ENCODE measurements at regions not wholly inside any gene's neighbourhood (a gene's known extent, or its start where the extent isn't known, plus 50 kb on each side); places are given as distances from the start of the nearest gene placed in this dataset.

- POLR2A ChIA-PET, result no interaction called here
- DNase-seq (ENCODE audit: low spot score) (no peak), ATAC-seq (no peak)
- Mint-ChIP-seq H3K4me3 (no peak overlapping the region), H3K27me3 (ENCODE audit: low read depth) (no peaks in the 10 kb centered on the region; the same call in 1 of the 2 replicates), H3K36me3 (no peaks in the 10 kb centered on the region), H3K4me1 (no peaks in the 10 kb centered on the region), H3K9me3 (no peaks in the 10 kb centered on the region), H3K27ac (no peak overlapping the region)
- TF ChIP-seq KAT7 (CRISPR knock-in tag; IDR thresholded peaks at IDR 0.05; ENCODE audit: borderline replicate concordance), result no peak
- no peak for TF ChIP-seq ZNF512 (CRISPR knock-in tag; IDR thresholded peaks at IDR 0.05; ENCODE audit: borderline replicate concordance)
- TF ChIP-seq ZNF281 (CRISPR knock-in tag; IDR thresholded peaks at IDR 0.05), result no peak
- TF ChIP-seq SOX15 (CRISPR knock-in tag; IDR thresholded peaks at IDR 0.05), result no peak
- no peak for TF ChIP-seq ATF2 (CRISPR knock-in tag; IDR thresholded peaks at IDR 0.05; ENCODE audit: borderline replicate concordance, low read depth)
- no peak for TF ChIP-seq ELF4 (CRISPR knock-in tag; IDR thresholded peaks at IDR 0.05; ENCODE audit: low read depth)
- TF ChIP-seq NR1H2 (CRISPR knock-in tag; IDR thresholded peaks at IDR 0.05), result no peak
- no peak for TF ChIP-seq ZNF416 (CRISPR knock-in tag; IDR thresholded peaks at IDR 0.05)
- TF ChIP-seq JAZF1 (CRISPR knock-in tag; IDR thresholded peaks at IDR 0.05), result no peak
- TF ChIP-seq, protein P1, sequence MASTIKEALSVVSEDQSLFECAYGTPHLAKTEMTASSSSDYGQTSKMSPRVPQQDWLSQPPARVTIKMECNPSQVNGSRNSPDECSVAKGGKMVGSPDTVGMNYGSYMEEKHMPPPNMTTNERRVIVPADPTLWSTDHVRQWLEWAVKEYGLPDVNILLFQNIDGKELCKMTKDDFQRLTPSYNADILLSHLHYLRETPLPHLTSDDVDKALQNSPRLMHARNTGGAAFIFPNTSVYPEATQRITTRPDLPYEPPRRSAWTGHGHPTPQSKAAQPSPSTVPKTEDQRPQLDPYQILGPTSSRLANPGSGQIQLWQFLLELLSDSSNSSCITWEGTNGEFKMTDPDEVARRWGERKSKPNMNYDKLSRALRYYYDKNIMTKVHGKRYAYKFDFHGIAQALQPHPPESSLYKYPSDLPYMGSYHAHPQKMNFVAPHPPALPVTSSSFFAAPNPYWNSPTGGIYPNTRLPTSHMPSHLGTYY (CRISPR knock-in tag; IDR thresholded peaks at IDR 0.05), result no peak
- no peak for TF ChIP-seq ZNF138 (CRISPR knock-in tag; conservative IDR thresholded peaks at IDR 0.05)
- no peak for TF ChIP-seq HMGA2 (CRISPR knock-in tag; IDR thresholded peaks at IDR 0.05)
- TF ChIP-seq MXD4 (CRISPR knock-in tag; IDR thresholded peaks at IDR 0.05; ENCODE audit: borderline replicate concordance), result no peak
- TF ChIP-seq, protein P2, sequence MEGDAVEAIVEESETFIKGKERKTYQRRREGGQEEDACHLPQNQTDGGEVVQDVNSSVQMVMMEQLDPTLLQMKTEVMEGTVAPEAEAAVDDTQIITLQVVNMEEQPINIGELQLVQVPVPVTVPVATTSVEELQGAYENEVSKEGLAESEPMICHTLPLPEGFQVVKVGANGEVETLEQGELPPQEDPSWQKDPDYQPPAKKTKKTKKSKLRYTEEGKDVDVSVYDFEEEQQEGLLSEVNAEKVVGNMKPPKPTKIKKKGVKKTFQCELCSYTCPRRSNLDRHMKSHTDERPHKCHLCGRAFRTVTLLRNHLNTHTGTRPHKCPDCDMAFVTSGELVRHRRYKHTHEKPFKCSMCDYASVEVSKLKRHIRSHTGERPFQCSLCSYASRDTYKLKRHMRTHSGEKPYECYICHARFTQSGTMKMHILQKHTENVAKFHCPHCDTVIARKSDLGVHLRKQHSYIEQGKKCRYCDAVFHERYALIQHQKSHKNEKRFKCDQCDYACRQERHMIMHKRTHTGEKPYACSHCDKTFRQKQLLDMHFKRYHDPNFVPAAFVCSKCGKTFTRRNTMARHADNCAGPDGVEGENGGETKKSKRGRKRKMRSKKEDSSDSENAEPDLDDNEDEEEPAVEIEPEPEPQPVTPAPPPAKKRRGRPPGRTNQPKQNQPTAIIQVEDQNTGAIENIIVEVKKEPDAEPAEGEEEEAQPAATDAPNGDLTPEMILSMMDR (IDR thresholded peaks at IDR 0.05), result no peak
- TF ChIP-seq, protein P3, sequence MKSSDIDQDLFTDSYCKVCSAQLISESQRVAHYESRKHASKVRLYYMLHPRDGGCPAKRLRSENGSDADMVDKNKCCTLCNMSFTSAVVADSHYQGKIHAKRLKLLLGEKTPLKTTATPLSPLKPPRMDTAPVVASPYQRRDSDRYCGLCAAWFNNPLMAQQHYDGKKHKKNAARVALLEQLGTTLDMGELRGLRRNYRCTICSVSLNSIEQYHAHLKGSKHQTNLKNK (CRISPR knock-in tag; IDR thresholded peaks at IDR 0.05), result no peak
- TF ChIP-seq ZNF121 (CRISPR knock-in tag; IDR thresholded peaks at IDR 0.05), result no peak
- CTCF ChIA-PET, result no interaction called here
Observed at GRCh38 chr15:95371664-95372063, 958.8 kb upstream of the NR2F2 start.

GRCh38 chr15:95375281-95375680 is 955.2 kb upstream of the NR2F2 start:
- ChIA-PET CTCF (no interaction called here), POLR2A (no interaction called here)
- Mint-ChIP-seq H3K4me3 (no peak overlapping the region), H3K27ac (no peak overlapping the region), H3K27me3 (ENCODE audit: low read depth) (no peaks in the 10 kb centered on the region), H3K9me3 (no peaks in the 10 kb centered on the region), H3K4me1 (no peaks in the 10 kb centered on the region), H3K36me3 (no peaks in the 10 kb centered on the region)
- no peak for DNase-seq (ENCODE audit: low spot score)
- no peak for ATAC-seq
- TF ChIP-seq ATF1 (CRISPR knock-in tag; IDR thresholded peaks at IDR 0.05) (no peak), ZBTB43 (CRISPR knock-in tag; IDR thresholded peaks at IDR 0.05) (no peak), ZNF138 (CRISPR knock-in tag; conservative IDR thresholded peaks at IDR 0.05) (no peak), NFE2L1 (CRISPR knock-in tag; IDR thresholded peaks at IDR 0.05) (no peak), PRRX2 (CRISPR knock-in tag; IDR thresholded peaks at IDR 0.05) (no peak), ZNF219 (CRISPR knock-in tag; IDR thresholded peaks at IDR 0.05; ENCODE audit: borderline replicate concordance) (no peak), NR1H2 (CRISPR knock-in tag; IDR thresholded peaks at IDR 0.05) (no peak)
- TF ChIP-seq, protein P4, sequence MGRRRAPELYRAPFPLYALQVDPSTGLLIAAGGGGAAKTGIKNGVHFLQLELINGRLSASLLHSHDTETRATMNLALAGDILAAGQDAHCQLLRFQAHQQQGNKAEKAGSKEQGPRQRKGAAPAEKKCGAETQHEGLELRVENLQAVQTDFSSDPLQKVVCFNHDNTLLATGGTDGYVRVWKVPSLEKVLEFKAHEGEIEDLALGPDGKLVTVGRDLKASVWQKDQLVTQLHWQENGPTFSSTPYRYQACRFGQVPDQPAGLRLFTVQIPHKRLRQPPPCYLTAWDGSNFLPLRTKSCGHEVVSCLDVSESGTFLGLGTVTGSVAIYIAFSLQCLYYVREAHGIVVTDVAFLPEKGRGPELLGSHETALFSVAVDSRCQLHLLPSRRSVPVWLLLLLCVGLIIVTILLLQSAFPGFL (CRISPR knock-in tag; IDR thresholded peaks at IDR 0.05; ENCODE audit: borderline replicate concordance), result no peak
